Sigmoid colon (tissue), 6 donors: ENCODE measurements at regions not wholly inside any gene's neighbourhood (a gene's known extent, or its start where the extent isn't known, plus 50 kb on each side); places are given as distances from the start of the nearest gene placed in this dataset.

ENCODE experiments used
- DNase-seq: peaks from one replicate; pipeline ENCODE4 v3.0.0-alpha.2; 2019
- H3K27ac ChIP-seq, 4 donors: fragments of 200-600 bp; sonication (generic); one replicate each; pipeline ENCODE4 v1.5.1; 2016 to 2019; ENCODE audit warnings: mild to moderate bottlenecking in 1 of 4
- H3K27me3 ChIP-seq, 3 donors: fragments of 200-600 bp; sonication (generic); one replicate each; pipeline ENCODE4 v1.5.1; 2019; ENCODE audit warnings: mild to moderate bottlenecking in 1 of 3
- H3K36me3 ChIP-seq, 4 donors: fragments of 200-600 bp; sonication (generic); one replicate each; pipeline ENCODE4 v1.5.1; 2016 to 2019
- H3K4me1 ChIP-seq, 4 donors: fragments of 200-600 bp; sonication (generic); one replicate each; pipeline ENCODE4 v1.5.1; 2017 to 2019
- H3K4me3 ChIP-seq, 4 donors: fragments of 200-600 bp; sonication (generic); one replicate each; pipeline ENCODE4 v1.5.1; 2017 to 2019; ENCODE audit warnings: mild to moderate bottlenecking in 2 of 4, moderate library complexity in 1 of 4
- H3K9me3 ChIP-seq, 4 donors: fragments of 200-600 bp in 3 of 4; sonication (generic) in 3 of 4; one replicate each; pipeline versions ENCODE4 v1.5.1 to v1.6.1; 2013 to 2019
- CTCF ChIP-seq, 4 experiments: fragments of 450-650 bp in 3 of 4; fragments of 200-600 bp in 1 of 4; IDR thresholded peaks; one replicate each; pipeline ENCODE4 v1.5.1; 2016 to 2019; ENCODE audit warnings: antibody characterized with exemption in 4 of 4, mild to moderate bottlenecking in 3 of 4, moderate library complexity in 2 of 4
- EP300 ChIP-seq, 4 donors: sonication (generic); formaldehyde crosslinking; IDR thresholded peaks; one replicate each; pipeline ENCODE4 v1.6.1; 2017; ENCODE audit warnings: antibody characterized with exemption in 4 of 4
- POLR2A ChIP-seq, 2 donors: fragments of 450-650 bp; IDR thresholded peaks; one replicate each; pipeline ENCODE4 v1.6.1; 2016; ENCODE audit warnings: antibody characterized with exemption in 2 of 2, mild to moderate bottlenecking in 2 of 2, moderate library complexity in 2 of 2
- POLR2AphosphoS5 ChIP-seq, 4 donors: sonication (generic); formaldehyde crosslinking; IDR thresholded peaks; one replicate each; pipeline ENCODE4 v1.6.1; 2017; ENCODE audit warnings: antibody characterized with exemption in 4 of 4
- WGBS, 2 donors: extraction: QIAGEN DNeasy Blood & Tissue Kit; methylation state at CpG; one replicate each; pipeline ENCODE4 v1.1.7; 2013; 5-methylcytosine and 5-hydroxymethylcytosine counted together
- intact Hi-C: fragments of 100-400 bp; cut with DNase I; formaldehyde crosslinking; loops from one replicate; pipeline ENCODE4 v1.15.1; 2023
- donor health status: healthy with polysubstance abuse.
- donor health status: healthy.

GRCh38 chr11:95576146-95576845 is 213.3 kb downstream of the FAM76B start:
- Histone ChIP-seq H3K27ac (no peak overlapping the region), H3K4me3 (no peak overlapping the region), H3K9me3 (no peaks in the 10 kb centered on the region), H3K36me3 (no peaks in the 10 kb centered on the region), H3K27me3 (no peaks in the 10 kb centered on the region), H3K4me1 (no peaks in the 10 kb centered on the region)
- WGBS, 2 donors: 82 to 84% methylated on average over 5 of the region's 5 CpGs
- DNase-seq: no peak
- intact Hi-C loops: no loop called here
- no peak for TF ChIP-seq POLR2A (IDR thresholded peaks at IDR 0.05)
- no peak for TF ChIP-seq EP300 (IDR thresholded peaks at IDR 0.05)
- TF ChIP-seq POLR2AphosphoS5 (IDR thresholded peaks at IDR 0.05): no peak
- TF ChIP-seq CTCF (IDR thresholded peaks at IDR 0.05): no peak

- H3K4me3 ChIP-seq: no peak overlapping the region
- no peaks in the 10 kb centered on the region for H3K9me3 ChIP-seq
- DNase-seq: no peak
- no peaks in the 10 kb centered on the region for H3K4me1 ChIP-seq
- H3K27ac ChIP-seq: no peak overlapping the region
- no peaks in the 10 kb centered on the region for H3K27me3 ChIP-seq
- WGBS, 2 donors: 79 to 93% methylated on average over 2 of the region's 2 CpGs
- no peaks in the 10 kb centered on the region for H3K36me3 ChIP-seq
- intact Hi-C loops: no loop called here
- TF ChIP-seq POLR2A (IDR thresholded peaks at IDR 0.05) (no peak), CTCF (IDR thresholded peaks at IDR 0.05) (no peak), EP300 (IDR thresholded peaks at IDR 0.05) (no peak), POLR2AphosphoS5 (IDR thresholded peaks at IDR 0.05) (no peak)
Measured at GRCh38 chr11:95575517-95575916, 214.1 kb downstream of the FAM76B start.

- Histone ChIP-seq H3K4me3 (no peak overlapping the region), H3K27ac (no peak overlapping the region), H3K27me3 (no peaks in the 10 kb centered on the region), H3K4me1 (no peaks in the 10 kb centered on the region), H3K9me3 (peaks cover 0 to 3% (median 1%) of the 10 kb centered on the region in 4 donors), H3K36me3 (no peaks in the 10 kb centered on the region)
- no peak for DNase-seq
- 60 to 88% methylated on average over 2 of the region's 2 CpGs for WGBS, 2 donors
- no peak for TF ChIP-seq POLR2AphosphoS5 (IDR thresholded peaks at IDR 0.05)
- TF ChIP-seq CTCF (IDR thresholded peaks at IDR 0.05): no peak
- TF ChIP-seq POLR2A (IDR thresholded peaks at IDR 0.05): no peak
- no peak for TF ChIP-seq EP300 (IDR thresholded peaks at IDR 0.05)
- intact Hi-C loops: no loop called here
Measured at GRCh38 chr11:95571718-95572260, 217.8 kb downstream of the FAM76B start.

GRCh38 chr11:95570845-95571244 is 218.7 kb downstream of the FAM76B start:
- Histone ChIP-seq H3K27ac (no peak overlapping the region), H3K27me3 (no peaks in the 10 kb centered on the region), H3K4me1 (no peaks in the 10 kb centered on the region), H3K4me3 (no peak overlapping the region), H3K9me3 (peaks cover 0 to 3% (median 1%) of the 10 kb centered on the region in 4 donors), H3K36me3 (no peaks in the 10 kb centered on the region)
- intact Hi-C loops: no loop called here
- 74 to 93% methylated on average over 2 of the region's 2 CpGs for WGBS, 2 donors
- no peak for DNase-seq
- TF ChIP-seq EP300 (IDR thresholded peaks at IDR 0.05) (no peak), CTCF (IDR thresholded peaks at IDR 0.05) (no peak), POLR2A (IDR thresholded peaks at IDR 0.05) (no peak), POLR2AphosphoS5 (IDR thresholded peaks at IDR 0.05) (no peak)
